ENCODE measurements at regions not wholly inside any gene's neighbourhood (a gene's known extent, or its start where the extent isn't known, plus 50 kb on each side); places are given as distances from the start of the nearest gene placed in this dataset.

DNA sequence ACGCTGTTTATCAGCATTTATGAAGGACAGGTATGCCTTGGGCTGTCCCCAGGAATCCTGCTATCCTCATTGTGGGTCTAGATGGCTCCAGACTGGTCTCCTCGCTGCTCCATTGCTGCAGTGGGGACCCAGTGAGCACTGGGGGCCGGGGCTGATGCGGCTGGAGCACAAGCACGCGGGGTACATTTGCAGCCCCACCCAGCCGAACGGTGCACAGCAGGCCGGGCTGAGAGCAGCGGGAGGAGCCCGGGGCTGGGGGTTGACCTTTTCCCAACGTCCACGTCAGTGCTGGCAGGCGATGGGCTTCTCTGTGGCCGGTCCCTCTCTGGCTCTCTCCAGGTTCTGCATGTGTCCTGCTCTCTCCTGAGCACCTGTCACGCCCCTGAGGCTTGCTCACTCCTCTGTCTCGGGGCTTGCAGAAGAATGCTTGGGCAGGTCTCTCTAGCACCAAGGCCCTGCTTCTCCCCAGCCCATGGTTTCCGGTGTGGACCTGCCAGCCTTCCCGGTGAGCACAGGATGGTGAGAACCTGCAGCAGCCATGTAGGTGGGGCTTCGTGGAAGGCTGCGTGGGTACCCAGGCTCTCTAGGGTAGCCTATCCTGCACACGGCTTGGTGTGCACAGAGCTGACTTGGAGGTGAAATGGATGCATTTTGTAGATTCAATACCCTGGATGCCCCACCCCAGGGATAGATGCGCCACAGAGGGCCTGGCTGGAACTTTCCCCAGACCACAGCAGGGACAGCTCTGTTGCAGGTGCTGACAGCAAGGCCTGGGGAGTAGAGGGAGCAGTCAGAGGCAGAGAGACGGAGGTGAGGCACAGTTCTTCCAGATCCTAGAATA is 89.1 kb upstream of the ADRA2C start:
- Histone ChIP-seq H3K4me1 (0 out of 3 replicates have a peak, but pooled peaks cover under 1% of the 10 kb centered on the region), H3K9me3 (peaks cover 4% of the 10 kb centered on the region; the same call in 1 of the 3 replicates), H3K27ac (no peak overlapping the region), H3K4me3 (no peak overlapping the region), H3K4me2 (no peak overlapping the region)
- WGBS (ENCODE audit: missing lambda C conversion rate), result 22% methylated on average over 12 of the region's 24 CpGs
- ATAC-seq (no peak), DNase-seq (ENCODE audit: low read depth in 1 of 2, low spot score in 1 of 2) (no peak), FAIRE-seq (no peak)
- ChIA-PET POLR2A (no interaction called here), CTCF (no interaction called here)
- TF ChIP-seq PHF8 (IDR thresholded peaks at IDR 0.05; ENCODE audit: borderline replicate concordance, low read depth), result no peak
- no peak for TF ChIP-seq MAZ (IDR thresholded peaks at IDR 0.05; ENCODE audit: borderline replicate concordance, low read depth, low read length)
- TF ChIP-seq MAFK (IDR thresholded peaks at IDR 0.05; ENCODE audit: partially characterized antibody), result no peak
- no peak for TF ChIP-seq KDM5A (IDR thresholded peaks at IDR 0.05)
- no peak for TF ChIP-seq CBX8 (IDR thresholded peaks at IDR 0.05)
- TF ChIP-seq MYC (IDR thresholded peaks at IDR 0.05; ENCODE audit: borderline replicate concordance, low read length), result no peak
- TF ChIP-seq EHMT2 (IDR thresholded peaks at IDR 0.05; ENCODE audit: low read depth), result no peak
- TF ChIP-seq, protein P1, sequence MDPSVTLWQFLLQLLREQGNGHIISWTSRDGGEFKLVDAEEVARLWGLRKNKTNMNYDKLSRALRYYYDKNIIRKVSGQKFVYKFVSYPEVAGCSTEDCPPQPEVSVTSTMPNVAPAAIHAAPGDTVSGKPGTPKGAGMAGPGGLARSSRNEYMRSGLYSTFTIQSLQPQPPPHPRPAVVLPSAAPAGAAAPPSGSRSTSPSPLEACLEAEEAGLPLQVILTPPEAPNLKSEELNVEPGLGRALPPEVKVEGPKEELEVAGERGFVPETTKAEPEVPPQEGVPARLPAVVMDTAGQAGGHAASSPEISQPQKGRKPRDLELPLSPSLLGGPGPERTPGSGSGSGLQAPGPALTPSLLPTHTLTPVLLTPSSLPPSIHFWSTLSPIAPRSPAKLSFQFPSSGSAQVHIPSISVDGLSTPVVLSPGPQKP (IDR thresholded peaks at IDR 0.05; ENCODE audit: low read depth, low read length), result no peak
- TF ChIP-seq, protein P2, sequence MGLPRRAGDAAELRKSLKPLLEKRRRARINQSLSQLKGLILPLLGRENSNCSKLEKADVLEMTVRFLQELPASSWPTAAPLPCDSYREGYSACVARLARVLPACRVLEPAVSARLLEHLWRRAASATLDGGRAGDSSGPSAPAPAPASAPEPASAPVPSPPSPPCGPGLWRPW (IDR thresholded peaks at IDR 0.05), result no peak

DNA sequence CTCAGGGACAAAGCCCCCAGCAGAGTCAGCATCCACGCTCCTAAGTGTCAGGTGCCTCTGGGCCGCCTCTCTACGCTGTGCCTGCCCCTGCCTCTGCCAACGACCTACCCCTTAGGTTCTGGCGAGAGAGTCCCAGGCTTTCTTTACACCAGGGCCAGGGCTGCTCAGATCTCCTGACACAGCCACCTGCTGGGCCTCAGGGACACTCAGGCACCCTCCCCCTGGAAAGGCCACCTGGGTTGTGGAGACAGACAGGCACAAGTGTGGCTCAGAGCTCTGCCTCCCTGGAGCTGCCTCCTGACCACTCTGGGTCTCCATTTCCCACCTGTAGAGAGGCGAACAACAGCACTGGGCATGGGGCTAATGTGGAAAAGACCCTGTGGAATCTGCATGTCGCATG is 90.0 kb upstream of the ADRA2C start:
- ATAC-seq (no peak), DNase-seq (ENCODE audit: low read depth in 1 of 2, low spot score in 1 of 2) (no peak), FAIRE-seq (no peak)
- CTCF ChIA-PET, result no interaction called here
- TF ChIP-seq GATA3 (IDR thresholded peaks at IDR 0.05; ENCODE audit: borderline replicate concordance), result no peak
- no peak for TF ChIP-seq JUNB (IDR thresholded peaks at IDR 0.05)
- TF ChIP-seq, protein P3, sequence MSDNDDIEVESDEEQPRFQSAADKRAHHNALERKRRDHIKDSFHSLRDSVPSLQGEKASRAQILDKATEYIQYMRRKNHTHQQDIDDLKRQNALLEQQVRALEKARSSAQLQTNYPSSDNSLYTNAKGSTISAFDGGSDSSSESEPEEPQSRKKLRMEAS (IDR thresholded peaks at IDR 0.05), result no peak
- no peak for TF ChIP-seq EHMT2 (IDR thresholded peaks at IDR 0.05; ENCODE audit: low read depth)
- TF ChIP-seq ESRRA (IDR thresholded peaks at IDR 0.05; ENCODE audit: borderline replicate concordance, low read length), result no peak
- TF ChIP-seq, protein P4, sequence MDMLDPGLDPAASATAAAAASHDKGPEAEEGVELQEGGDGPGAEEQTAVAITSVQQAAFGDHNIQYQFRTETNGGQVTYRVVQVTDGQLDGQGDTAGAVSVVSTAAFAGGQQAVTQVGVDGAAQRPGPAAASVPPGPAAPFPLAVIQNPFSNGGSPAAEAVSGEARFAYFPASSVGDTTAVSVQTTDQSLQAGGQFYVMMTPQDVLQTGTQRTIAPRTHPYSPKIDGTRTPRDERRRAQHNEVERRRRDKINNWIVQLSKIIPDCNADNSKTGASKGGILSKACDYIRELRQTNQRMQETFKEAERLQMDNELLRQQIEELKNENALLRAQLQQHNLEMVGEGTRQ (IDR thresholded peaks at IDR 0.05), result no peak
- no peak for TF ChIP-seq HEYL (CRISPR knock-in tag; IDR thresholded peaks at IDR 0.05)
- no peak for TF ChIP-seq HOXB13 (CRISPR knock-in tag; IDR thresholded peaks at IDR 0.05; ENCODE audit: low read depth)
- TF ChIP-seq MYC (IDR thresholded peaks at IDR 0.05; ENCODE audit: borderline replicate concordance, low read length), result no peak
- TF ChIP-seq RARB (CRISPR knock-in tag; IDR thresholded peaks at IDR 0.05), result no peak
- TF ChIP-seq, protein P5, sequence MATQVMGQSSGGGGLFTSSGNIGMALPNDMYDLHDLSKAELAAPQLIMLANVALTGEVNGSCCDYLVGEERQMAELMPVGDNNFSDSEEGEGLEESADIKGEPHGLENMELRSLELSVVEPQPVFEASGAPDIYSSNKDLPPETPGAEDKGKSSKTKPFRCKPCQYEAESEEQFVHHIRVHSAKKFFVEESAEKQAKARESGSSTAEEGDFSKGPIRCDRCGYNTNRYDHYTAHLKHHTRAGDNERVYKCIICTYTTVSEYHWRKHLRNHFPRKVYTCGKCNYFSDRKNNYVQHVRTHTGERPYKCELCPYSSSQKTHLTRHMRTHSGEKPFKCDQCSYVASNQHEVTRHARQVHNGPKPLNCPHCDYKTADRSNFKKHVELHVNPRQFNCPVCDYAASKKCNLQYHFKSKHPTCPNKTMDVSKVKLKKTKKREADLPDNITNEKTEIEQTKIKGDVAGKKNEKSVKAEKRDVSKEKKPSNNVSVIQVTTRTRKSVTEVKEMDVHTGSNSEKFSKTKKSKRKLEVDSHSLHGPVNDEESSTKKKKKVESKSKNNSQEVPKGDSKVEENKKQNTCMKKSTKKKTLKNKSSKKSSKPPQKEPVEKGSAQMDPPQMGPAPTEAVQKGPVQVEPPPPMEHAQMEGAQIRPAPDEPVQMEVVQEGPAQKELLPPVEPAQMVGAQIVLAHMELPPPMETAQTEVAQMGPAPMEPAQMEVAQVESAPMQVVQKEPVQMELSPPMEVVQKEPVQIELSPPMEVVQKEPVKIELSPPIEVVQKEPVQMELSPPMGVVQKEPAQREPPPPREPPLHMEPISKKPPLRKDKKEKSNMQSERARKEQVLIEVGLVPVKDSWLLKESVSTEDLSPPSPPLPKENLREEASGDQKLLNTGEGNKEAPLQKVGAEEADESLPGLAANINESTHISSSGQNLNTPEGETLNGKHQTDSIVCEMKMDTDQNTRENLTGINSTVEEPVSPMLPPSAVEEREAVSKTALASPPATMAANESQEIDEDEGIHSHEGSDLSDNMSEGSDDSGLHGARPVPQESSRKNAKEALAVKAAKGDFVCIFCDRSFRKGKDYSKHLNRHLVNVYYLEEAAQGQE (IDR thresholded peaks at IDR 0.05), result no peak
- TF ChIP-seq, protein P6, sequence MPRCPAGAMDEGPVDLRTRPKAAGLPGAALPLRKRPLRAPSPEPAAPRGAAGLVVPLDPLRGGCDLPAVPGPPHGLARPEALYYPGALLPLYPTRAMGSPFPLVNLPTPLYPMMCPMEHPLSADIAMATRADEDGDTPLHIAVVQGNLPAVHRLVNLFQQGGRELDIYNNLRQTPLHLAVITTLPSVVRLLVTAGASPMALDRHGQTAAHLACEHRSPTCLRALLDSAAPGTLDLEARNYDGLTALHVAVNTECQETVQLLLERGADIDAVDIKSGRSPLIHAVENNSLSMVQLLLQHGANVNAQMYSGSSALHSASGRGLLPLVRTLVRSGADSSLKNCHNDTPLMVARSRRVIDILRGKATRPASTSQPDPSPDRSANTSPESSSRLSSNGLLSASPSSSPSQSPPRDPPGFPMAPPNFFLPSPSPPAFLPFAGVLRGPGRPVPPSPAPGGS (IDR thresholded peaks at IDR 0.05), result no peak
- Histone ChIP-seq H3K4me3 (no peak overlapping the region), H3K4me1 (peaks cover 9% of the 10 kb centered on the region; the same call in 1 of the 3 replicates), H3K27ac (no peak overlapping the region), H3K9me3 (peaks cover 4% of the 10 kb centered on the region; the same call in 1 of the 3 replicates), H3K4me2 (no peak overlapping the region)
- 18% methylated on average over 3 of the region's 7 CpGs for whole genome bisulfite sequencing (ENCODE audit: missing lambda C conversion rate)
- POLR2A ChIA-PET, result no interaction called here

Measured in A549 (cell line).